Psoas muscle (tissue), 7 donors: ENCODE measurements at regions not wholly inside any gene's neighbourhood (a gene's known extent, or its start where the extent isn't known, plus 50 kb on each side); places are given as distances from the start of the nearest gene placed in this dataset.

Experiments used
- ATAC-seq, 4 donors: fragments of 200-7000 bp; cut with Tn5 transposase; one replicate each; pipeline ENCODE4 v1.9.1; 2020; ENCODE audit warnings: moderate library complexity in 3 of 4, mild to moderate bottlenecking in 2 of 4
- DNase-seq, 2 donors: peaks; one replicate each; pipeline ENCODE4 v3.0.0-alpha.2; 2020
- H3K27ac ChIP-seq: fragments of 200-600 bp; one replicate; pipeline ENCODE4 v1.8.0; 2022
- H3K27me3 ChIP-seq, 3 donors: fragments of 200-600 bp in 1 of 3; one replicate each; pipeline versions ENCODE4 v1.6.1 to v1.8.0; 2013 to 2022; ENCODE audit warnings: low read length in 2 of 3, mild to moderate bottlenecking in 2 of 3, moderate library complexity in 1 of 3; ENCODE audit not compliant: insufficient read depth in 3 of 3
- H3K36me3 ChIP-seq, 2 donors: fragments of 200-600 bp in 1 of 2; one replicate each; pipeline versions ENCODE4 v1.6.1 to v1.8.0; 2013 to 2022; ENCODE audit warnings: low read depth in 1 of 2, mild to moderate bottlenecking in 1 of 2, moderate library complexity in 1 of 2; ENCODE audit not compliant: insufficient read depth in 1 of 2
- H3K4me1 ChIP-seq: fragments of 200-600 bp; one replicate; pipeline ENCODE4 v1.8.0; 2022
- H3K4me3 ChIP-seq: fragments of 200-600 bp; one replicate; pipeline ENCODE4 v1.8.0; 2022; ENCODE audit warnings: mild to moderate bottlenecking
- H3K9me3 ChIP-seq: fragments of 200-600 bp; one replicate; pipeline ENCODE4 v1.8.0; 2022
- WGBS, 3 donors: extraction: QIAGEN DNeasy Blood & Tissue Kit; methylation state at CpG; one replicate each; pipeline versions ENCODE4 v1.1.6 to v1.1.7; 2013; 5-methylcytosine and 5-hydroxymethylcytosine counted together
- intact Hi-C, 2 donors: fragments of 100-400 bp; cut with DNase I; formaldehyde crosslinking; loops; one replicate each; pipeline versions ENCODE4 v1.11.0 to v1.14.2; 2022
- TF ChIP-seq, protein P1 (sequence below): fragments of 200-600 bp; IDR thresholded peaks from one replicate; pipeline ENCODE4 v1.8.0; 2022; ENCODE audit warnings: antibody characterized with exemption
- donor health status: healthy with polysubstance abuse.
- donor health status: DM: no; HTN: no; CAD: no; lungs with moderate emphysema.
- donor health status: Bipolar disorder and iron deficiency.
- donor health status: healthy.
- donor health status: DM: yes; HTN: yes; CAD: no.
- donor health status: DM: no; HTN: no; CAD: no.
- donor health status: DM: yes; HTN: yes; CAD: no.

DNA sequence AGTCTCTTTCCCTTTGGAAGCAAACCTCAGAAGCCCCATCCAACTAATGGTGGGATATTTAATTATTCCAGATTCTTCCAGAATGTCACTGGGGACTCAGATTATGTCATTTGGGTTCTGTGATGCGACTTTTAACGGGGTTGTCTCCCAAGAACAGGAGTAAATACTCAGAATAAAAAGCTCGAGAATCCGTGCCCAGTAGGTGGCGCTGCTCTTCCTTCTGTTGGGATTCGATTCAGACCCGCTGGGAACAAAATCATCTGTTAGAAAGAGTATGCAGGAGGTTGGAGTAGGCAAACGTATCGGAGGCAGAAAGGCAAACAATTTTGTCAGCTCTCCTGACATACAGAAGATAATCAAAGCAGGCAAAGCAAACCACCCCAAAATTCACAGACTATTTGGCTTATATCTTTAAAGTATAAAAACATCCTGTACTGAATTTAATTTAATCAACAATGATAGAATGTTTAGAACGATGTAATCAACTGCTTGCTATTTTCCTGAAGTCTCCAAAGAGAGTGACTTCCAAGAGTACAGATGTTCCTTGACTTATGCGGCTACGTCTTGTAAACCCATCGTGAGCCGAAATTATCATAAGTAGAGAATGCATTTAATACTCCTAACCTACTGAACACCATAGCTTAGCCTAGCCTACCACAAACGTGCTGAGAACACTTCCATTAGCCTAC lies 169.8 kb upstream of the RAI14 start:
- WGBS, 3 donors, result 20 to 26% (median 20%) methylated on average over 15 of the region's 15 CpGs
- DNase-seq (peak; percentile 69 to 81), ATAC-seq (peak; percentile 57 to 79 (median 62))
- no peak overlapping the region for H3K4me3 ChIP-seq
- intact Hi-C loops, result loop anchor here (2.0 to 10.0 kb wide), 3 partner anchors 410 to 518 kb away; no protein-coding TSS in a partner anchor
- H3K9me3 ChIP-seq, result no peaks in the 10 kb centered on the region
- TF ChIP-seq, protein P1, sequence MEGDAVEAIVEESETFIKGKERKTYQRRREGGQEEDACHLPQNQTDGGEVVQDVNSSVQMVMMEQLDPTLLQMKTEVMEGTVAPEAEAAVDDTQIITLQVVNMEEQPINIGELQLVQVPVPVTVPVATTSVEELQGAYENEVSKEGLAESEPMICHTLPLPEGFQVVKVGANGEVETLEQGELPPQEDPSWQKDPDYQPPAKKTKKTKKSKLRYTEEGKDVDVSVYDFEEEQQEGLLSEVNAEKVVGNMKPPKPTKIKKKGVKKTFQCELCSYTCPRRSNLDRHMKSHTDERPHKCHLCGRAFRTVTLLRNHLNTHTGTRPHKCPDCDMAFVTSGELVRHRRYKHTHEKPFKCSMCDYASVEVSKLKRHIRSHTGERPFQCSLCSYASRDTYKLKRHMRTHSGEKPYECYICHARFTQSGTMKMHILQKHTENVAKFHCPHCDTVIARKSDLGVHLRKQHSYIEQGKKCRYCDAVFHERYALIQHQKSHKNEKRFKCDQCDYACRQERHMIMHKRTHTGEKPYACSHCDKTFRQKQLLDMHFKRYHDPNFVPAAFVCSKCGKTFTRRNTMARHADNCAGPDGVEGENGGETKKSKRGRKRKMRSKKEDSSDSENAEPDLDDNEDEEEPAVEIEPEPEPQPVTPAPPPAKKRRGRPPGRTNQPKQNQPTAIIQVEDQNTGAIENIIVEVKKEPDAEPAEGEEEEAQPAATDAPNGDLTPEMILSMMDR, result peak; percentile 79
- no peaks in the 10 kb centered on the region for H3K36me3 ChIP-seq
- H3K4me1 ChIP-seq, result no peaks in the 10 kb centered on the region
- peaks cover 0 to 3% (median 0%) of the 10 kb centered on the region in 3 donors for H3K27me3 ChIP-seq
- H3K27ac ChIP-seq, result no peak overlapping the region

DNA sequence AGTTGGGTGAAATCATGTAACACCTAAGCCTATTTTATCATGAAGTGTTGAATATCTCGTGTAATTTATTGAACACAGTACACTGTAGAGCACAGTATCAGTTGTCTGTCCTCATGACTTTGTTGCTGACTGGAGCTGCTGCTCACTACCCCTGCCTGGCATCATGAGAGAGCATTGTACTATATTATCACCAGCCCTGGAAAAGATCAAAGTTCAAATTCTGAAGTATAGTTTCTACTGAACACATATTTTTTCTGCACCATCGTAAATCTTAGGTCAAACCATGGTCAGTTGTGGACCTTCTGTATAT lies 169.3 kb upstream of the RAI14 start:
- no peak for ATAC-seq
- Histone ChIP-seq H3K27ac (no peak overlapping the region), H3K27me3 (peaks cover 0 to 3% (median 0%) of the 10 kb centered on the region in 3 donors), H3K36me3 (no peaks in the 10 kb centered on the region), H3K4me1 (no peaks in the 10 kb centered on the region), H3K9me3 (no peaks in the 10 kb centered on the region), H3K4me3 (no peak overlapping the region)
- TF ChIP-seq, protein P1, result no peak
- WGBS, 3 donors, result 43 to 55% (median 47%) methylated on average over 2 of the region's 2 CpGs
- no peak for DNase-seq
- intact Hi-C loops, result loop anchor here (2.0 to 10.0 kb wide), 3 partner anchors 410 to 518 kb away; no protein-coding TSS in a partner anchor

DNA sequence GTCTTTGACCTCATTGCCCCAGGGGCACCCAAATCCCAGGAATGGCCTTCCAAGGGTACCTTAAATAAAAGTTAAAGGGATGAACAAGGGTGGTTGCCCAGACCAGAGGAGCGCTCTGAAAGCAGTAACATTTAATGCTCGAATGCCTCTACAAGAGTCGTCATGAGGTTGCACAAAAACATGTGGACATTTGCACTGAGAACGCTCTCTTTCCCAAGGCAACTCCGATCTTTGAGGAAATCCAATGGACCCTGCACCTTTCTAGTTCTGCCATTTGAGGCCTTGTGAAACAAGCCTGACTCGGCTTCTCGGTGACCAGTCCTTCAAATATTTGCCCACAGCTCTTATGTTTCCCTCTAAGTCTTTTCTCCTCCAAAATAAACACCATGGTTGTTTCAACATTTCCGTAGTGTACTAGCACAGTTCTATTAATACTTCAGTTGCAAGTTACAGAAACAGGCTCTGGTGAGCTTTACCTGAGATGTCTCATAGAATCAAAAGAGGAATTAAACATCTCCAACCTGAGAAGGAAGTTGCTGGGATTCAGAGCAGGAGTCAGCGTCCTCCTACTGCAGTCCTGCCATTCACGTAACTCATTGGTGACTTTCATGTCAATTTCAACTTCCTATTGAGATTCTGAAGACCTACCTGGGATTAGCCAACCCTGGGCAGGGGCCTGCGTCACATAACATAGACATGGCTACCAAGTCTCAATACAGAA lies 168.8 kb upstream of the RAI14 start:
- H3K4me3 ChIP-seq, result no peak overlapping the region
- 84 to 89% (median 87%) methylated on average over 11 of the region's 11 CpGs for WGBS, 3 donors
- DNase-seq, result no peak
- no peaks in the 10 kb centered on the region for H3K36me3 ChIP-seq
- ATAC-seq, result peak in 3 of 4 donors; percentile 43 to 54 (median 50)
- TF ChIP-seq, protein P1, result no peak
- H3K4me1 ChIP-seq, result no peaks in the 10 kb centered on the region
- H3K27me3 ChIP-seq, result peaks cover 0 to 3% (median 0%) of the 10 kb centered on the region in 3 donors
- no peak overlapping the region for H3K27ac ChIP-seq
- intact Hi-C loops, result loop anchor here (2.0 to 10.0 kb wide), 3 partner anchors 409 to 517 kb away; no protein-coding TSS in a partner anchor
- no peaks in the 10 kb centered on the region for H3K9me3 ChIP-seq

DNA sequence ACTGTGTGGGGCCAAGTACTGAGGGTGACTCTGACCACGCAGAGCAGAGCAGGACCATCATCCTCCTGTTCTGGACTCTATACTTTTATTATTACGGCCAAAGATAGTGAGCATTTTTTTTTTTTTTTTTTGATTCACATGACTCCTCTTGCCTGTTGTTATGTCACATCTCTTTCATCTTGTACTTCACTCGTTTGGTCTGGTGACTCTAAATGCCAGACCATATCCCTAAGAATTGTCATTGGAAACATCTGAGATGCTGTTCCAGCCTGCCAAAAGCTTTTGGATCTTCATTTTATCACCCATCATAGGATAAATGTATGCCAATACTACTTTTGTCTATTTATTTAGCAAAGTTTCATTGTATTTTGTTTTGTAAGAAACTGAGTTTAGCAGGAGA lies 168.2 kb upstream of the RAI14 start:
- Histone ChIP-seq H3K27ac (no peak overlapping the region), H3K4me3 (no peak overlapping the region), H3K27me3 (no peaks in the 10 kb centered on the region), H3K36me3 (no peaks in the 10 kb centered on the region), H3K9me3 (no peaks in the 10 kb centered on the region), H3K4me1 (no peaks in the 10 kb centered on the region)
- intact Hi-C loops, result loop anchor here (2.0 to 10.0 kb wide), 3 partner anchors 409 to 517 kb away; no protein-coding TSS in a partner anchor
- no peak for DNase-seq
- ATAC-seq, result no peak
- TF ChIP-seq, protein P1, result no peak
- WGBS, 3 donors, result 71 to 81% (median 72%) methylated on average over 3 of the region's 3 CpGs
